ENCODE measurements at regions not wholly inside any gene's neighbourhood (a gene's known extent, or its start where the extent isn't known, plus 50 kb on each side); places are given as distances from the start of the nearest gene placed in this dataset.

GRCh38 chr6:84967389-84967788, 203.0 kb upstream of the TBX18 start (continued):
- TF ChIP-seq POLR2B (IDR thresholded peaks at IDR 0.05; ENCODE audit: low read depth, partially characterized antibody), result no peak

GRCh38 chr6:84953111-84953755, 188.8 kb upstream of the TBX18 start:
- Histone ChIP-seq H3K36me3 (ENCODE audit: control insufficient read depth, insufficient read depth, low read length) (no peaks in the 10 kb centered on the region), H3K79me2 (ENCODE audit: control insufficient read depth, insufficient read depth, low read length) (no peaks in the 10 kb centered on the region), H3K4me2 (ENCODE audit: insufficient read depth, low read length) (no peak overlapping the region), H3K9ac (ENCODE audit: insufficient read depth in 1 of 2, low read depth in 2 of 2, low read length in 2 of 2) (no peak overlapping the region), H3K4me3 (no peak overlapping the region), H3K27me3 (ENCODE audit: control insufficient read depth in 2 of 2, insufficient read depth in 2 of 2, low read length in 2 of 2) (no peaks in the 10 kb centered on the region), H3K27ac (ENCODE audit: extremely low read depth, low read depth, low read length) (no peak overlapping the region), H4K20me1 (replicated peaks; ENCODE audit: control insufficient read depth, insufficient read depth, low read length) (no peaks in the 10 kb centered on the region), H2AFZ (ENCODE audit: low read depth, low read length) (no peak overlapping the region), H3K9me1 (ENCODE audit: control insufficient read depth, insufficient read depth, low read length) (no peaks in the 10 kb centered on the region), H3K9me3 (replicated peaks; ENCODE audit: control insufficient read depth, insufficient read depth, low read depth, low read length) (no peaks in the 10 kb centered on the region), H3K4me1 (replicated peaks in 1 of 2; ENCODE audit: control insufficient read depth in 2 of 2, insufficient read depth in 2 of 2, low read length in 2 of 2) (no peaks in the 10 kb centered on the region)
- in situ Hi-C loops (cut with MboI), result no loop called here
- DNase-seq (ENCODE audit: extremely low read depth in 1 of 4, low spot score in 3 of 4), result no peak
- intact Hi-C loops (cut with micrococcal nuclease), result no loop called here
- FAIRE-seq, result no peak
- ATAC-seq, result no peak
- ChIA-PET CTCF (ENCODE audit: low intra/inter-chr PET ratio) (no interaction called here), POLR2A (no interaction called here)
- 0% methylated on average over 2 of the region's 2 CpGs for WGBS (ENCODE audit: insufficient coverage, low coverage, missing lambda C conversion rate)
- BruUV-seq (replicated peaks), result no TSS peak
- TF ChIP-seq RHOXF2B (CRISPR knock-in tag; conservative IDR thresholded peaks at IDR 0.05) (no peak), ZNF217 (CRISPR knock-in tag; IDR thresholded peaks at IDR 0.05) (no peak), NR1H2 (CRISPR knock-in tag; IDR thresholded peaks at IDR 0.05) (no peak), TEAD1 (CRISPR knock-in tag; IDR thresholded peaks at IDR 0.05) (no peak), TCFL5 (CRISPR knock-in tag; conservative IDR thresholded peaks at IDR 0.05) (no peak), ZNF24 (IDR thresholded peaks at IDR 0.05) (no peak), GATAD2B (IDR thresholded peaks at IDR 0.05; ENCODE audit: borderline replicate concordance) (no peak), JUN (IDR thresholded peaks at IDR 0.05; ENCODE audit: borderline replicate concordance, low read depth, low read length) (no peak), JUN (CRISPR knock-in tag; IDR thresholded peaks at IDR 0.05; ENCODE audit: borderline replicate concordance) (no peak), ZNF76 (CRISPR knock-in tag; IDR thresholded peaks at IDR 0.05; ENCODE audit: borderline replicate concordance) (no peak), ZNF511 (CRISPR knock-in tag; IDR thresholded peaks at IDR 0.05) (no peak), GATA2 (CRISPR knock-in tag; IDR thresholded peaks at IDR 0.05) (no peak), ZBTB26 (CRISPR knock-in tag; IDR thresholded peaks at IDR 0.05) (no peak), TAL1 (IDR thresholded peaks at IDR 0.05) (no peak)
- TF ChIP-seq, protein P1, sequence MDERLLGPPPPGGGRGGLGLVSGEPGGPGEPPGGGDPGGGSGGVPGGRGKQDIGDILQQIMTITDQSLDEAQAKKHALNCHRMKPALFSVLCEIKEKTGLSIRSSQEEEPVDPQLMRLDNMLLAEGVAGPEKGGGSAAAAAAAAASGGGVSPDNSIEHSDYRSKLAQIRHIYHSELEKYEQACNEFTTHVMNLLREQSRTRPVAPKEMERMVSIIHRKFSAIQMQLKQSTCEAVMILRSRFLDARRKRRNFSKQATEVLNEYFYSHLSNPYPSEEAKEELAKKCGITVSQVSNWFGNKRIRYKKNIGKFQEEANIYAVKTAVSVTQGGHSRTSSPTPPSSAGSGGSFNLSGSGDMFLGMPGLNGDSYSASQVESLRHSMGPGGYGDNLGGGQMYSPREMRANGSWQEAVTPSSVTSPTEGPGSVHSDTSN (CRISPR knock-in tag; IDR thresholded peaks at IDR 0.05; ENCODE audit: low read depth), result no peak
- TF ChIP-seq, protein P1 (tag; conservative IDR thresholded peaks at IDR 0.05; ENCODE audit: low read depth), result no peak

Measured in K562 (cell line).